Middle frontal gyrus (tissue), 1 donor: ENCODE measurements at regions not wholly inside any gene's neighbourhood (a gene's known extent, or its start where the extent isn't known, plus 50 kb on each side); places are given as distances from the start of the nearest gene placed in this dataset.

Experiments used
- DNase-seq: peaks from one replicate; pipeline ENCODE4 v3.0.0-alpha.2; 2015; ENCODE audit warnings: low spot score; ENCODE audit errors: extremely low spot score

DNA sequence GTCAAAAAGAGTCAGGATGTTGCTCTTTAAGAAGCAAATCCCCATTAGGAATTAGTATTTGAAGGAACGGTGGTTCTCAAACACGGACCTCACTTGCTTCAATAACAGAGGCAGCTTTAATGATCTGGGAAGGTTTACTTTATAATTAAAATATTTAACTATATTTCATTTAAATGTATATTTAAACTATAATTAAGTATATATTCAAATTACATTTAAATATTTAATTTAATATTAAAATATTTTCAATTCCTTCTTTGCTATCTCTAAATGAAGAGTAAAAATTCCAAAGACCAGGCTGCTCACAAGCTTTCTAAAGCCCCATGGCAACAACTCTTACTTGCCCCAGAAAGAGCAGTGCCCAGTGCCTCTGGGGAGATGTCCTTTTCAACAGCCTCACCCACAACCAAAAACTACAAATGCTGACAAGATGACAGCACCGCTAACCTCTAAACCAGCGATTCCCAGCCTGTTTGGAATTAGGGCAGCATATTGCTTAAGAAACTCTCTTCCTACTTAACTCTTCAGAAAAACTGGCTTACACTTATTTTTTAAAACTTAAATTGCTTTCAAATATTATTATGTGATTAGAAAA lies 62.9 kb upstream of the POU3F3 start:
- DNase-seq, result no peak

DNA sequence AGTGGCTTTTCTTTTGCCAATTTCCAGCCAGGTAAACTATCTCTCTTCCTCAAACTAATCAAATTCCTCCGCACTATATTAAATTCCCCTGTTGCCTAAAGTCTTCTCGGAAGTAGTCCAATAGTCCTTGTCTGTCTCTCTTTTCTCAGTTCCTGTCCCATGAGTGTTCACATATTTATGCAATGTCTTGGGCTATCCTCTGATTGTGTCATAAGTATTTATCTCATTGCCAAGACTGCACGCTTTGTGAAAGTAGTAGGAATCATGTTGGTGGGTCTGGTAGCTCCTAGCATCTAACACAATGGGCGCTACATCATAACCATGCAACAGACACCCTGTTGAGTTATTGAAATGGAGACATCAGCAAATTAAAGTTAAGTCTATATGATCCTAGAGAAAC lies 59.9 kb upstream of the POU3F3 start:
- no peak for DNase-seq

DNA sequence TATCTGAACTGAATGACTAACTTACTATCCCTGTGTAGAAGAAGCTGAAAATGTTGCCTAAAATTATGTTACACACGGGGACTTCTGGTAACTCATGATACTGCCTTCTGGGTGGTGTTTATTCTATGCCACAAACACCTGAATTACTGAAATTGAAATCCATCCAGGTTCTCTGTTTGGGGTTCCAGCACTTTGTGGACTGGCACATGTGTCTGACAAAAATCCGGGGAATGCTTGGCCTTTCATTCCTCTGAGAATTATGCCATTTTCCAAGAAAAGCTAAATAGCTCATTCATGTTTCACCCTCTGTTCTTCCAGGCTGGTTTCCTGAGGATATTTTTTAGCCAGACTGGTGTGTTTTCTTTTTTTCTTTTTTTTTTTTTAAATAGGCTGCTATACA lies 59.5 kb upstream of the POU3F3 start:
- no peak for DNase-seq
